ENCODE measurements at regions not wholly inside any gene's neighbourhood (a gene's known extent, or its start where the extent isn't known, plus 50 kb on each side); places are given as distances from the start of the nearest gene placed in this dataset.

- no peak overlapping the region for H3K27ac ChIP-seq (ENCODE audit: extremely low read depth, low read depth, low read length)
- TF ChIP-seq, protein P1, sequence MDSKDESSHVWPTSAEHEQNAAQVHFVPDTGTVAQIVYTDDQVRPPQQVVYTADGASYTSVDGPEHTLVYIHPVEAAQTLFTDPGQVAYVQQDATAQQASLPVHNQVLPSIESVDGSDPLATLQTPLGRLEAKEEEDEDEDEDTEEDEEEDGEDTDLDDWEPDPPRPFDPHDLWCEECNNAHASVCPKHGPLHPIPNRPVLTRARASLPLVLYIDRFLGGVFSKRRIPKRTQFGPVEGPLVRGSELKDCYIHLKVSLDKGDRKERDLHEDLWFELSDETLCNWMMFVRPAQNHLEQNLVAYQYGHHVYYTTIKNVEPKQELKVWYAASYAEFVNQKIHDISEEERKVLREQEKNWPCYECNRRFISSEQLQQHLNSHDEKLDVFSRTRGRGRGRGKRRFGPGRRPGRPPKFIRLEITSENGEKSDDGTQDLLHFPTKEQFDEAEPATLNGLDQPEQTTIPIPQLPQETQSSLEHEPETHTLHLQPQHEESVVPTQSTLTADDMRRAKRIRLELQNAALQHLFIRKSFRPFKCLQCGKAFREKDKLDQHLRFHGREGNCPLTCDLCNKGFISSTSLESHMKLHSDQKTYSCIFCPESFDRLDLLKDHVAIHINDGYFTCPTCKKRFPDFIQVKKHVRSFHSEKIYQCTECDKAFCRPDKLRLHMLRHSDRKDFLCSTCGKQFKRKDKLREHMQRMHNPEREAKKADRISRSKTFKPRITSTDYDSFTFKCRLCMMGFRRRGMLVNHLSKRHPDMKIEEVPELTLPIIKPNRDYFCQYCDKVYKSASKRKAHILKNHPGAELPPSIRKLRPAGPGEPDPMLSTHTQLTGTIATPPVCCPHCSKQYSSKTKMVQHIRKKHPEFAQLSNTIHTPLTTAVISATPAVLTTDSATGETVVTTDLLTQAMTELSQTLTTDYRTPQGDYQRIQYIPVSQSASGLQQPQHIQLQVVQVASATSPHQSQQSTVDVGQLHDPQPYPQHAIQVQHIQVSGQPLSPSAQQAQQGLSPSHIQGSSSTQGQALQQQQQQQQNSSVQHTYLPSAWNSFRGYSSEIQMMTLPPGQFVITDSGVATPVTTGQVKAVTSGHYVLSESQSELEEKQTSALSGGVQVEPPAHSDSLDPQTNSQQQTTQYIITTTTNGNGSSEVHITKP (tag by site-specific recombination; IDR thresholded peaks at IDR 0.05), result no peak
- TF ChIP-seq ZNF473 (tag by site-specific recombination; IDR thresholded peaks at IDR 0.05) (no peak), PBX3 (CRISPR knock-in tag; IDR thresholded peaks at IDR 0.05) (no peak), ZNF585B (tag by site-specific recombination; IDR thresholded peaks at IDR 0.05) (peak; percentile 58), ZNF571 (tag by site-specific recombination; IDR thresholded peaks at IDR 0.05) (no peak)
- no peaks in the 10 kb centered on the region for H3K36me3 ChIP-seq (ENCODE audit: control insufficient read depth in 2 of 2, insufficient read depth in 1 of 2, low read length in 2 of 2)
- ChIA-PET CTCF (interaction anchor here (0.7 to 1.0 kb wide), 2 partner anchors 20 to 213 kb away, joined by 3 read pairs; no protein-coding TSS in a partner anchor), POLR2A (no interaction called here)
- H3K9me3 ChIP-seq (ENCODE audit: control insufficient read depth, insufficient read depth, low read depth, low read length), result no peaks in the 10 kb centered on the region
- H3K4me3 ChIP-seq (ENCODE audit: low read depth, low read length), result no peak overlapping the region
- H3K4me1 ChIP-seq (ENCODE audit: control insufficient read depth, insufficient read depth, low read length), result no peaks in the 10 kb centered on the region
Measured at GRCh38 chr6:119524410-119524809, 174.8 kb upstream of the MAN1A1 start.

DNA sequence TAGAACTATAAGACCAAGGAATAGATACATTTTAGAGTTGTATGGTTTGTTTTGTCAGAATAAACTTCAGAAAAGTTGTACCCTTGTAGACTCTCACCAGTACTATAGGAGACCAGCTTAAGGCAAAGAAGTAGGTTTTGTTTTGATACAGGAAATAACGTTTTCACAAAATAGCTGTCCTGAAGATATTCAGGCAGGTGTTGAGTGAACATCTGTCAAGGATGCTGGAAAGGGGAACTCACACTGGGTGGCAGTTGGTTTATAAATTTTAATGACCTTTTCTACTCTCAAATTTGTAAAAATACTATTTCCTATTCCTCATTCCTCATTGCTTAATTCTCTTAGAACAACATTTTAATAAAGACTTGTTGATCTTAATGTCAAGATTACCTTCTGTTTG is 174.0 kb upstream of the MAN1A1 start:
- H3K27ac ChIP-seq (ENCODE audit: extremely low read depth, low read depth, low read length), result no peak overlapping the region
- H3K9me3 ChIP-seq (ENCODE audit: control insufficient read depth, insufficient read depth, low read depth, low read length), result no peaks in the 10 kb centered on the region
- no peaks in the 10 kb centered on the region for H3K4me1 ChIP-seq (ENCODE audit: control insufficient read depth, insufficient read depth, low read length)
- POLR2A ChIA-PET, result no interaction called here
- no peaks in the 10 kb centered on the region for H3K36me3 ChIP-seq (ENCODE audit: control insufficient read depth in 2 of 2, insufficient read depth in 1 of 2, low read length in 2 of 2)
- no peak for TF ChIP-seq ZNF654 (tag by site-specific recombination; IDR thresholded peaks at IDR 0.05; ENCODE audit: low read depth)
- no peak for TF ChIP-seq ZNF670 (tag by site-specific recombination; IDR thresholded peaks at IDR 0.05; ENCODE audit: low read depth)
- no peak for TF ChIP-seq ZNF747 (tag by site-specific recombination; IDR thresholded peaks at IDR 0.05)
- TF ChIP-seq, protein P2, sequence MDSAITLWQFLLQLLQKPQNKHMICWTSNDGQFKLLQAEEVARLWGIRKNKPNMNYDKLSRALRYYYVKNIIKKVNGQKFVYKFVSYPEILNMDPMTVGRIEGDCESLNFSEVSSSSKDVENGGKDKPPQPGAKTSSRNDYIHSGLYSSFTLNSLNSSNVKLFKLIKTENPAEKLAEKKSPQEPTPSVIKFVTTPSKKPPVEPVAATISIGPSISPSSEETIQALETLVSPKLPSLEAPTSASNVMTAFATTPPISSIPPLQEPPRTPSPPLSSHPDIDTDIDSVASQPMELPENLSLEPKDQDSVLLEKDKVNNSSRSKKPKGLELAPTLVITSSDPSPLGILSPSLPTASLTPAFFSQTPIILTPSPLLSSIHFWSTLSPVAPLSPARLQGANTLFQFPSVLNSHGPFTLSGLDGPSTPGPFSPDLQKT (IDR thresholded peaks at IDR 0.05; ENCODE audit: borderline replicate concordance, low read depth, low read length), result no peak
- TF ChIP-seq RBAK (tag by site-specific recombination; IDR thresholded peaks at IDR 0.05), result no peak
- TF ChIP-seq, protein P3, sequence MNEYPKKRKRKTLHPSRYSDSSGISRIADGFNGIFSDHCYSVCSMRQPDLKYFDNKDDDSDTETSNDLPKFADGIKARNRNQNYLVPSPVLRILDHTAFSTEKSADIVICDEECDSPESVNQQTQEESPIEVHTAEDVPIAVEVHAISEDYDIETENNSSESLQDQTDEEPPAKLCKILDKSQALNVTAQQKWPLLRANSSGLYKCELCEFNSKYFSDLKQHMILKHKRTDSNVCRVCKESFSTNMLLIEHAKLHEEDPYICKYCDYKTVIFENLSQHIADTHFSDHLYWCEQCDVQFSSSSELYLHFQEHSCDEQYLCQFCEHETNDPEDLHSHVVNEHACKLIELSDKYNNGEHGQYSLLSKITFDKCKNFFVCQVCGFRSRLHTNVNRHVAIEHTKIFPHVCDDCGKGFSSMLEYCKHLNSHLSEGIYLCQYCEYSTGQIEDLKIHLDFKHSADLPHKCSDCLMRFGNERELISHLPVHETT (tag by site-specific recombination; IDR thresholded peaks at IDR 0.05), result no peak
- TF ChIP-seq ZNF48 (tag by site-specific recombination; IDR thresholded peaks at IDR 0.05), result no peak
- no peak for TF ChIP-seq ZFP41 (tag by site-specific recombination; IDR thresholded peaks at IDR 0.05; ENCODE audit: borderline replicate concordance)
- no peak for TF ChIP-seq ZNF280C (tag by site-specific recombination; IDR thresholded peaks at IDR 0.05)
- TF ChIP-seq KLF9 (tag by site-specific recombination; IDR thresholded peaks at IDR 0.05; ENCODE audit: low read depth), result no peak
- no peak for TF ChIP-seq ZFP3 (tag by site-specific recombination; IDR thresholded peaks at IDR 0.05; ENCODE audit: low read depth)
- no peak for TF ChIP-seq ZNF132 (tag by site-specific recombination; IDR thresholded peaks at IDR 0.05; ENCODE audit: borderline replicate concordance)
- no peak for TF ChIP-seq GLI4 (tag by site-specific recombination; IDR thresholded peaks at IDR 0.05)
- TF ChIP-seq KLF1 (tag by site-specific recombination; IDR thresholded peaks at IDR 0.05), result no peak
- no peak for TF ChIP-seq ZBTB1 (tag by site-specific recombination; IDR thresholded peaks at IDR 0.05)
- TF ChIP-seq, protein P4, sequence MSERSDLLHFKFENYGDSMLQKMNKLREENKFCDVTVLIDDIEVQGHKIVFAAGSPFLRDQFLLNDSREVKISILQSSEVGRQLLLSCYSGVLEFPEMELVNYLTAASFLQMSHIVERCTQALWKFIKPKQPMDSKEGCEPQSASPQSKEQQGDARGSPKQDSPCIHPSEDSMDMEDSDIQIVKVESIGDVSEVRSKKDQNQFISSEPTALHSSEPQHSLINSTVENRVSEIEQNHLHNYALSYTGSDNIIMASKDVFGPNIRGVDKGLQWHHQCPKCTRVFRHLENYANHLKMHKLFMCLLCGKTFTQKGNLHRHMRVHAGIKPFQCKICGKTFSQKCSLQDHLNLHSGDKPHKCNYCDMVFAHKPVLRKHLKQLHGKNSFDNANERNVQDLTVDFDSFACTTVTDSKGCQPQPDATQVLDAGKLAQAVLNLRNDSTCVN (tag by site-specific recombination; optimal IDR thresholded peaks at IDR 0.05), result no peak
- no peak for TF ChIP-seq ZEB2 (tag by site-specific recombination; IDR thresholded peaks at IDR 0.05)
- TF ChIP-seq ZBTB17 (tag by site-specific recombination; IDR thresholded peaks at IDR 0.05), result no peak
- H3K4me3 ChIP-seq (ENCODE audit: low read depth, low read length), result no peak overlapping the region
- CTCF ChIA-PET, result no interaction called here

Data from HEK293 (cell line).